ENCODE measurements at regions not wholly inside any gene's neighbourhood (a gene's known extent, or its start where the extent isn't known, plus 50 kb on each side); places are given as distances from the start of the nearest gene placed in this dataset. TPM values are rescaled to one million over a fixed set of nuclear protein-coding genes. Genes with fewer than 3 reads are reported as not detected.

- no peak for DNase-seq
- H3K9me3 ChIP-seq = no peaks in the 10 kb centered on the region
- intact Hi-C loops (cut with DNase I; ENCODE audit: low total_unique reads) = no loop called here
- TF ChIP-seq, protein P1, sequence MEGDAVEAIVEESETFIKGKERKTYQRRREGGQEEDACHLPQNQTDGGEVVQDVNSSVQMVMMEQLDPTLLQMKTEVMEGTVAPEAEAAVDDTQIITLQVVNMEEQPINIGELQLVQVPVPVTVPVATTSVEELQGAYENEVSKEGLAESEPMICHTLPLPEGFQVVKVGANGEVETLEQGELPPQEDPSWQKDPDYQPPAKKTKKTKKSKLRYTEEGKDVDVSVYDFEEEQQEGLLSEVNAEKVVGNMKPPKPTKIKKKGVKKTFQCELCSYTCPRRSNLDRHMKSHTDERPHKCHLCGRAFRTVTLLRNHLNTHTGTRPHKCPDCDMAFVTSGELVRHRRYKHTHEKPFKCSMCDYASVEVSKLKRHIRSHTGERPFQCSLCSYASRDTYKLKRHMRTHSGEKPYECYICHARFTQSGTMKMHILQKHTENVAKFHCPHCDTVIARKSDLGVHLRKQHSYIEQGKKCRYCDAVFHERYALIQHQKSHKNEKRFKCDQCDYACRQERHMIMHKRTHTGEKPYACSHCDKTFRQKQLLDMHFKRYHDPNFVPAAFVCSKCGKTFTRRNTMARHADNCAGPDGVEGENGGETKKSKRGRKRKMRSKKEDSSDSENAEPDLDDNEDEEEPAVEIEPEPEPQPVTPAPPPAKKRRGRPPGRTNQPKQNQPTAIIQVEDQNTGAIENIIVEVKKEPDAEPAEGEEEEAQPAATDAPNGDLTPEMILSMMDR (IDR thresholded peaks at IDR 0.05) = no peak
- no peak for TF ChIP-seq POLR2A (IDR thresholded peaks at IDR 0.05)
- H3K27ac ChIP-seq = no peak overlapping the region
- no peaks in the 10 kb centered on the region for H3K36me3 ChIP-seq
- no peak overlapping the region for H3K4me3 ChIP-seq
- no peaks in the 10 kb centered on the region for H3K27me3 ChIP-seq
- H3K4me1 ChIP-seq = no peaks in the 10 kb centered on the region
These were observed 829.5 kb downstream of the VGLL3 start for GRCh38 chr3:86161493-86161892.

GRCh38 chr3:86152620-86153019 lies 838.3 kb downstream of the VGLL3 start:
- Histone ChIP-seq H3K4me3 (no peak overlapping the region), H3K4me1 (no peaks in the 10 kb centered on the region), H3K36me3 (no peaks in the 10 kb centered on the region), H3K27me3 (no peaks in the 10 kb centered on the region), H3K27ac (no peak overlapping the region), H3K9me3 (no peaks in the 10 kb centered on the region)
- no peak for DNase-seq
- intact Hi-C loops (cut with DNase I; ENCODE audit: low total_unique reads) = no loop called here
- TF ChIP-seq, protein P1 (IDR thresholded peaks at IDR 0.05) = no peak
- no peak for TF ChIP-seq POLR2A (IDR thresholded peaks at IDR 0.05)

DNA sequence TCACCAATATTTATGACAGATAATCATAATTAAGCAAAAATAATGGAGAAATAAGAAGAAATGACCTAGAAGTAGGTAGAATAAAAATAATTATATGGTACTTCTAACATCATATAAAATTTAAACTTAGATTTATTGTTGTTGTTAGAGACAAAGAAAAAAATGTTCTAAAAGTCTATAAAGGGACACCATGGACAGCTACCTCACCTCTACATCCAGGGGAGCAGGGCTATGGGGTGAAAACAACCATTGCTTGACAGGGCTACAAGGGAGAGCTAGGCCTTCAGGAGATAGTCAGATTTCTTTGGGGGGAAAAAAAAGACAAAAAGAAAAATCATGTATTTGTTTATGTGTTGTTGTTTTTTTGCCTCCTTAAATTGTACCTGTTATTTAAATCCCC lies 841.9 kb downstream of the VGLL3 start:
- Histone ChIP-seq H3K9me3 (no peaks in the 10 kb centered on the region), H3K27ac (no peak overlapping the region), H3K4me3 (no peak overlapping the region), H3K36me3 (no peaks in the 10 kb centered on the region), H3K27me3 (no peaks in the 10 kb centered on the region), H3K4me1 (no peaks in the 10 kb centered on the region)
- intact Hi-C loops (cut with DNase I; ENCODE audit: low total_unique reads) = no loop called here
- no peak for TF ChIP-seq POLR2A (IDR thresholded peaks at IDR 0.05)
- TF ChIP-seq, protein P1 (IDR thresholded peaks at IDR 0.05) = no peak
- no peak for DNase-seq

DNA sequence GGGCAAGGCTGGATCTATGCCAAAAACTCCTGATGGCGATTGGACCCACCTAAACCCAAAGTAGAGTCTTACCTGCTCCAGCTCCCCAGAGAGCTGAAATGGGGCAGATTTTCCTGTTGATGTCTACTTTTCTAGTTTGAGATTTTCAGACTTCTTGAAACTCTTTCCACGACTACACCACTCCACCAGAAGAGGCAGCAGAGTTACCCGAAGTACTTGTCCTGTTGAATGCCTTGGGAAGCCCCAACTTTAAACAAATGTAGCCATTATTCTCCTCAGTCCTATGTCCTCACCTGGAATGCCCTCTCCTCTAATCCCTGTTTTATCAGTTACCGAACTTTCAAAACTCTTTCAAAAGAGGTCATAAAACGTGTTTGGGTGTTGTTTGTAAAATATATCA lies 843.8 kb downstream of the VGLL3 start:
- TF ChIP-seq POLR2A (IDR thresholded peaks at IDR 0.05) = no peak
- TF ChIP-seq, protein P1 (IDR thresholded peaks at IDR 0.05) = no peak
- H3K27ac ChIP-seq = no peak overlapping the region

DNA sequence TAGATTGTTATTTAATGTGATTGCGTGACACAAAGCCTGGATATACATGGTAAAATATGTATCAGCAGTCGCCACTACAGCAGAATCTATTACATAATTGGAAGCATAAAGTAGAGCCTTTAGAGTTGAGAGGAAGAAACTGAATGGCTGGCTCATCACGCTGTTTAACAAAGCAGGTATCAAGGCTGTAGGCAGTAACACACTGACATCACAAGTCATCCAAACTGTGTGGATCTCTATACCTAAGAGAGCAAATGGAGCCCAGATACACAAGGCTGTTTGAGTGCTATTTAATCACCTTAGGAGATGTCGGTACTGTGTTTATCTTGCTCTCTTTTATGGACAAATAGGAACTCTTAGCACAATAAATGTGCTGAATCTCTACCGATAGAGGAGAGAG lies 864.4 kb downstream of the VGLL3 start:
- no peak for DNase-seq
- Histone ChIP-seq H3K27ac (no peak overlapping the region), H3K27me3 (no peaks in the 10 kb centered on the region), H3K9me3 (no peaks in the 10 kb centered on the region), H3K4me3 (no peak overlapping the region), H3K36me3 (no peaks in the 10 kb centered on the region), H3K4me1 (no peaks in the 10 kb centered on the region)
- TF ChIP-seq, protein P1 (IDR thresholded peaks at IDR 0.05) = no peak
- TF ChIP-seq POLR2A (IDR thresholded peaks at IDR 0.05) = no peak
- intact Hi-C loops (cut with DNase I; ENCODE audit: low total_unique reads) = no loop called here

More for the DNA sequence above, 843.8 kb downstream of the VGLL3 start:
- intact Hi-C loops (cut with DNase I; ENCODE audit: low total_unique reads) = no loop called here
- Histone ChIP-seq H3K4me3 (no peak overlapping the region), H3K27me3 (no peaks in the 10 kb centered on the region), H3K36me3 (no peaks in the 10 kb centered on the region), H3K9me3 (no peaks in the 10 kb centered on the region), H3K4me1 (no peaks in the 10 kb centered on the region)
- no peak for DNase-seq

Small RNA genes lying in the stretch of these regions (small RNA-seq; reads per million reads assigned to genes)
- not detected for gene AC108706.1
- gene RNU6-1129P = not detected

Measured in uterus (tissue), 3 donors.